UCSD-AML1 (cell line): ENCODE measurements at regions not wholly inside any gene's neighbourhood (a gene's known extent, or its start where the extent isn't known, plus 50 kb on each side); places are given as distances from the start of the nearest gene placed in this dataset.
"Not testable (repeated sequence)": the region's sequence is repeated elsewhere in the genome, so short reads cannot be mapped to it uniquely, and the experiment has no call there.

ENCODE experiments used
- DNase-seq: peaks from one replicate; lab custom pipeline; 2025; ENCODE audit not compliant: unreplicated experiment; lab: John Stamatoyannopoulos, UW

DNA sequence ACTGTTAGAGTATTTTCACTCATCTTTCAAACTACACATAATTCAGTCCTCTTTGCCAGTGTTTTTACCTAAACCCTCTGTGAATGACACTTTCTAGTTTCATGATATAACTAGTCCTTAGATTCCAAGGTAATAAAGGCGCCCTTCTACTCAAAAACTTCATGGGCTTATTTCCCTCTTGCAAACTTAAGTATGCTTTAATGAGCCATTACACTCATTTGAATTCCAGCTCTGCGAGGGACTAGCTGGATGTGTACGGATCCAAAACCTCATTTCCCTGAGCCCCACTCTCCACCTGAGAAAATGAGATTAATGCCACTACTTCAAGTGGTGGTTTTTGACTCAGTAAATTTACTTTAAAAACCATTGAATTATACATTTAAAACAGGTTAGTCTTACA lies 141.1 kb downstream of the NDUFA12 start:
- no peak for DNase-seq

DNA sequence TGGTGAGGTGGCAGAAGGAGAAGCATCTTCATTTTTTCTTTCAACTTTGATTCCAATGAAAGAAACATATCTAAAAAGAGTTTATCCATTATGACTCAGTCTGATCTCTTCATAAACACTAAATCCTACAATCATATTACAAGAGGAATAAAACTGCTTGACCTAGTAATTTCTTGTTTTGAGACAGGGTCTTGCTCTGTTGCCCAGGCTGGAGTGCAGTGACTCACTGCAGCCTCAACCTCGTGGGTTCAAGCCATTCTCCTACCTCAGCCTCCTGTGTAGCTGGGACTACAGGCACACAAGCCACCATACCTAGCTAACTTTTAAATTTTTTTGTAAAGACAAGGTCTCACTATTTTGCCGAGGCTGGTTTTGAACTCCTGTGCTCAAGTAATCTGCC lies 147.2 kb downstream of the NDUFA12 start:
- no peak for DNase-seq

DNA sequence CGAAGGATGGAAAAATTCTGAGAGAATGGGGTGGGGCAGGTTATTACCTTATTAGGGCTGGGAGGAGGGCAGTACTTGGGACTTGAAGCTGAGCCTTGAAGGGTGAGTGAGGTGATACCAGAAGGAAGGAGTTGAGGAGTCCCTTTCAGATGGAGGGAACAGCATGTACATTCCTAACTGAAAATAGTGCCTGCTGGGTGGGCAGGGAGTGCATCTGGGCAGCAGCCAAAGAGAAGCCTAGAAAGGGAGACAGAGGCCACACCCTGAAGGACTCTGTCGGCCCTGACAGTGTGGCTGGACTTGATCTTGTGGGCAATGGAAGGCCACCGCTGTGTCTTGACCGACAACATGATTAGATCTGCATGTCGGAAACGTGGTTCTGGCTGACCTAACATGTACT lies 147.6 kb downstream of the NDUFA12 start:
- DNase-seq, result peak; percentile 42

- DNase-seq, result no peak
Measured at GRCh38 chr12:94851396-94852028, 152.0 kb downstream of the NDUFA12 start.

GRCh38 chr12:94849411-94849976 lies 154.0 kb downstream of the NDUFA12 start:
- no peak for DNase-seq

- no peak for DNase-seq
Measured at GRCh38 chr12:94848966-94849365, 154.5 kb downstream of the NDUFA12 start.

- no peak for DNase-seq
Measured at GRCh38 chr12:94845110-94845509, 158.4 kb downstream of the NDUFA12 start.

DNA sequence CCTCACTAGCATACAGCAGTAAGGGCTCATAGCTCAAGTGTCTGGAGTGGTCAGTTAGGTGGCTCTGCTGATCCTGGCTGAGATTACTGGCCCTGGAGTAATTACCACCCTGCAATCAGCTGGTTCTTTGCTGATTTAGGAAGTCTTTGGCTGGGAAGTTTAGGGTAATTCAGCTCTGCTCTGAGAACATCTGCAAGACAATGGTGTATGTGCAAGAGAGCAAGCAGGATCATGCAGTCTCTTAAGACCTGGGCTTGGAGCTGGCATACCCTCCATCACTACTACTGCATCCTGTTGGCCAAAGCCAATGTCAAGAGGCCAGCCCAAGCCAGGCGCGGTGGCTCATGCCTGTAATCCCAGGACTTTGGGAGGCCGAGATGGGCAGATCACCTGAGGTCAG lies 159.0 kb downstream of the NDUFA12 start:
- no peak for DNase-seq

GRCh38 chr12:94841904-94842610 lies 161.4 kb downstream of the NDUFA12 start:
- no peak for DNase-seq

DNA sequence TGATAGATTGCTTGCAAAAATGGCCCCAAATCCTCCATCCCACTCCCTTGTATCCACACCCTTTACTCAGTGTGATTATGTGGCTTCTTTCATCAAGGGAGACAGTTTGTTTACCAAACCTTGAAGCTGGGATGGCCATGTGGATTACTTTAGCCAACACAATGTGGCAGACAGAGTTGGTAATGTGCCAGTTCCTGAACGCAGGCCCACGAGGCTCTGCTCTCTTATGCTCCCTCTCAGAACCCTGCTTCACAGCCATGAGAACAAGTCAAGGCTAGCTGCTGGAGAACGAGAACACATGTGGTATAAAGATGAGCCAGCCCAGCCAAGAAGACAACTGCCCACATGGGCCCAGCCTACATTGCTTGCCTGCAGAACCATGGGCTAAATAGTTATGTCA lies 162.3 kb downstream of the NDUFA12 start:
- no peak for DNase-seq

- no peak for DNase-seq
Measured at GRCh38 chr12:94839347-94839746, 164.2 kb downstream of the NDUFA12 start.

DNA sequence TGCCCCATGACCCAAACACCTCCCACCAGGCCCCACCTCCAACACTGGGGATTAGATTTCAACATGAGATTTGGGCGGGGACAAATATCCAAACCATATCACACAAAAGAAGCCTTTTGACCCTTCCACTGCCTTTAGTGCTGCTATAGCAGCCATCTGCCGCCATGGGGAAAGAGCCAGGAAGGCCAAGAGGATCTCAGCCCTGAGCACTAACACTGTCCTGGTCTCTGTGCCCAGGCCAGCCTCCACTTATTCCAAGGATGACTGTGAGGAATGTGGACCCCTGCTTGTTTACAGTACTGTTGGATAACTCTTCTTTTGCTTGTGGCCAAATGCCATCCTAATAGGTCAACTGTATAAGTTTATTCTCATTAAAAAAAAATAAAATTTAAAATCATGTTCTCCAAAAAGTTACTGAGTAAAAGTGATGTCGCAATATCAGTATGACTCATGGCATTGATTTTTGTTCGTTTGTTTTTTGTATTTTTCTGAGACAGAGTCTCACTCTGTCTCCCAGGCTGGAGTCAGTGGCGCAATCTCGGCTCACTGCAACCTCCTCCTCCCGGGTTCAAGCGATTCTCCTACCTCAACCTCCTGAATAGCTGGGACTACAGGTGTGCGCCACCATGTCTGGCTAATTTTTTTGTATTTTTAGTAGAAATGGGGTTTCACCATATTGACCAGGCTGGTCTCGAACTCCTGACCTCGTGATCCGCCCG lies 166.4 kb downstream of the NDUFA12 start:
- not testable (repeated sequence) for DNase-seq

DNA sequence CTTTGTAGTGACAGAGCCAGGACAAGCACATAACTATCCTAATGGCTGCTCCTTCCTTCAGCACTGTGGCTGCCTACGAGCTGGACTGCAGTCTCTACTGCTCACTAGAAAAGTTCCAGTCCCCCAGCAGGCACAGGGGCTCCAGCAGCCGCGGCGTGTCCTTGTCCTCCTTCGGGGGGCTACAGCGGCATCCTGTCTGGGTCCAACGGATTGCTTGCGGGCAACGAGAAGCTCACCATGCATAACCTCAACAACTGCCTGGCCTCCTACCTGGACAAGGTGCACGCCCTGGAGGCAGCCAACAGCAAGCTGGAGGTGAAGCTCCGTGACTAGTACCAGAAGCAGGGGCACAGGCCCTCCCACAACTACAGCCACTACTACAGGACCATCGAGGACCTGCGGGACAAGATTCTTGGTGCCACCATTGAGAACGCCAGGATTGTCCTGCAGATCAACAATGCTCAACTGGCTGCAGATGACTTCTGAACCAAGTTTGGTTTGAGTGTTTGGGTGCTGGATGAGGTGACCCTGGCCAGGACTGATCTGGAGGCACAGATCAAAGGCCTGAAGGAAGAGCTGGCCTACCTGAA lies 169.4 kb downstream of the NDUFA12 start:
- no peak for DNase-seq

DNA sequence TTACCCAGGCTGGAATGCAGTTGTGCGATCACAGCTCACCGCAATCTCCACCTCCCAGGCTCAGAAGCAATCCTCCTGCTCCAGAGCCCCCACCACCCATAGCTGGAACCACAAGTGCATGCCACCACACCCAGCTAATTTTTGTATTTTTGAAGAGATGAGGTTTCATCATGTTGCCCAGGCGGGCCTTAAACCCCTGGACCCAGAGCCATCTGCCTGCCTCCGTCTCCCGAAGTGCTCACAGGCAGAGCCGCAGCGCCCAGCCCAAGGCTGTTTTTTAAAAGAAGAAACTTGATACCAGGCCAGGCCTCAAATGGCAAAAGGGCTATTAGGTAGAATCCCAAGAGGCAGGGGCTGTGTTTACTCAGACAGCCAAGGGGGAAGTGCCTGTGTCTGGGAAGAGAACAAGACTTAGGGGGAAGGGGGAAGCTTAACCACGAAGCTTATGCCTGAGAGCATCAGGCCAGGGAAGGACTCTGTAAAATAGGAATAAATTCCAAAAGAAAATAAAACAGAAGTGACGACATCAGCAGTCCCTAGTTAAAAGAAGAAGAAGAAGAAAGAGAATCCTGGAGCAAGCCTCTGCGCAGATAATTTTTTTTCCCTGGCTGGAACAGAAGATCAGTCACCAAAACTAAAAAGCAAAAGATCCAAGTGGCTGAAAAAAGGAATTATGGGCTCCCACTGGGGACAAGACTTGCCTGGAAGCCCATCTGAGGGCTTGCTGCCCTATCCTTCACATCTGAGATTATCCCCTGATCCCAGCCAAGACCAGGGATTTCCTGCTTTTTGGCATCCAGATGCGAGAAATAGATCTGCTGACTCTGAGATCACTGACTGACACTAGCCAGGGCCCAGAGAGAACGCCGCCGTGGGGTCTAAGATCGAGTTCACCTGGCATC lies 170.5 kb downstream of the NDUFA12 start:
- DNase-seq, result no peak

DNA sequence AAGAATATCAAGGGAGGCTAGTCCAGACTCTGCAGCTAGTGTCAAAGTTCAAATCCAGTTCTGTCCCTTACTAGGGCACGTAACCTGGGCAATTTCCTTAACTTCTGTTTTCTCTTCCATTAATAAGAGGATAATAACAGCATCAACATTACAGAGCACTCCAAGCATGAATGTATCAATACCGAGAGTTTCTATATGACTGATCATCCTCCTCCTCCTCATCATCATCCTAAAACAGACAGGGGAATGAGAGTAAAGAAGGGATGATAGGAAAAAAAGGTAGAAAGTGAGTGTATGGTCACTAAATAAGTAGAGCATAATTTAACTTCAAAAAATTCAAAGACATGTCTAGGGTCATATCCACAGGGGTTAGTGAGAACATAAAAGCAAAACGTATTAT lies 171.4 kb downstream of the NDUFA12 start:
- no peak for DNase-seq

DNA sequence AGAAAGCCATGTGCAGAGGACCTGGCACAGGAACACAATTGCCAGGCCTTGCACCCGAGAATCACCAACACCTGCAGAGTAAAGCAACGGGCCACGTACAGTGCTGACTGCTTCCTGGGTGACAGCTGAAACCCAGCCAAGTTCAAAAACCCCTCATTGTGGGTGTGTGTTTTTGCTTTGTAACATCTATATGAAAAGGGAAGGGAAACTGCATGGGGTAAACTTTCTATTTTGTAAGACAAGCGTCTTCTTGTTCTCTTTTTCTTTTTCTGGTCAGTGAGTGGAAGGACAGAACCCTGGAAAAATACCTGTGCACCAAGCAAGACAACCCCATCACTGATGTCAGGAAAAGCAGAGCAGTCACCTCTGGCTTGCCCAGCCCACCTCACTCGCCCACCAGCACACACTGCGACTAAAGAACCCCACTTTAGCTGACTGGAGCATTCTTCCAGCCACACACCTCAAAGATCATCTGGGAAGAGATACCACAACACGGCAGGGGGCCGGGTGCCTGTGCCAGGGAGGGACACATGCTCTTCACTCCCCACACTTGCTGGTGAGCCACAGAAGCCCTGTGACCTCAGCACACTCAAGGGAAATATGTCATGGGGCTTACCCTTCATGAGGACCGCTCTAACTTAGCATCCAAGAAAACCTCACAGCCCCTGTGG lies 172.3 kb downstream of the NDUFA12 start:
- no peak for DNase-seq

- no peak for DNase-seq
Measured at GRCh38 chr12:94829552-94829951, 173.9 kb downstream of the NDUFA12 start.

GRCh38 chr12:94819011-94819410 lies 168.7 kb upstream of the TMCC3 start:
- no peak for DNase-seq

DNA sequence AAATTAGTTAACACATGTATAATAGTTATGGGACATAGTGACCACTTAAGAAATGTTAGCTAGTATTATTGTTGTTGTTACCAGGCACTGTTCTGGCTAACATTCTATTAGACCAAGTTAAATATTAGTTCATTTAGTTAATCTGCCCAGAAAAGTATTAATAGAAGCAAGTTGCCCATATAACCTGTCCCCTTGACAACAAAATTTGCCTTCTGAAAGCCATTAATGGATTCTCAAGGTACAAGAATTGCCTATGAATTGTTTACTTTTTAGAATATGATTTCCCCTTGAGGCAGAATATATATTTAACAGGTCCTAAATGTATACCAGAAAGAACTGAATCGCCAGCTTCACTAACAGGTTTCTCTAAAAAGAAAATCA lies 167.3 kb upstream of the TMCC3 start:
- no peak for DNase-seq

GRCh38 chr12:94817201-94817600 lies 166.8 kb upstream of the TMCC3 start:
- not testable (repeated sequence) for DNase-seq
